Brain microvascular endothelial cell (primary cell): ENCODE measurements at regions not wholly inside any gene's neighbourhood (a gene's known extent, or its start where the extent isn't known, plus 50 kb on each side); places are given as distances from the start of the nearest gene placed in this dataset.

ENCODE experiments used
- DNase-seq: peaks from one replicate; pipeline ENCODE4 v3.0.0-alpha.2; 2020
- H3K27ac ChIP-seq: fragments of 250-450 bp; sonication (Bioruptor Pico); 2 replicates; pipeline ENCODE4 v1.5.1; 2020; ENCODE audit warnings: mild to moderate bottlenecking, moderate library complexity
- H3K27me3 ChIP-seq: fragments of 250-450 bp; sonication (Bioruptor Pico); replicated peaks from 2 replicates; pipeline ENCODE4 v1.5.1; 2020; ENCODE audit warnings: mild to moderate bottlenecking
- H3K36me3 ChIP-seq: fragments of 250-450 bp; sonication (Bioruptor Pico); replicated peaks from 2 replicates; pipeline ENCODE4 v1.5.1; 2020; ENCODE audit warnings: mild to moderate bottlenecking
- H3K4me3 ChIP-seq: 2 replicates; pipeline ENCODE4 v1.5.1; 2011; ENCODE audit warnings: low read depth, mild to moderate bottlenecking, control low read depth, low read length, moderate library complexity
- CTCF ChIP-seq: IDR thresholded peaks from 2 replicates; pipeline ENCODE4 v1.5.1; 2011; ENCODE audit warnings: low read depth, mild to moderate bottlenecking, moderate library complexity, low read length, control low read depth, inconsistent platforms; ENCODE audit errors: missing control alignments
- in situ Hi-C: cut with HindIII; loops from 2 replicates; pipeline ENCODE4 v1.10.0; 2017; ENCODE audit warnings: low sequenced_read_pairs, low pct_ligation_motif_present

- TF ChIP-seq CTCF: no peak
- Histone ChIP-seq H3K4me3 (no peak overlapping the region), H3K27me3 (no peaks in the 10 kb centered on the region), H3K27ac (no peak overlapping the region), H3K36me3 (no peaks in the 10 kb centered on the region)
- DNase-seq: no peak
- in situ Hi-C loops: no loop called here
These were observed 217.6 kb downstream of the NDUFS4 start for GRCh38 chr5:53777864-53778618.

- H3K27me3 ChIP-seq: no peaks in the 10 kb centered on the region
- in situ Hi-C loops: no loop called here
- no peak for TF ChIP-seq CTCF
- H3K4me3 ChIP-seq: no peak overlapping the region
- H3K27ac ChIP-seq: no peak overlapping the region
- no peaks in the 10 kb centered on the region for H3K36me3 ChIP-seq
- DNase-seq: peak; percentile 51
These were observed 219.1 kb downstream of the NDUFS4 start for GRCh38 chr5:53779541-53779981.

DNA sequence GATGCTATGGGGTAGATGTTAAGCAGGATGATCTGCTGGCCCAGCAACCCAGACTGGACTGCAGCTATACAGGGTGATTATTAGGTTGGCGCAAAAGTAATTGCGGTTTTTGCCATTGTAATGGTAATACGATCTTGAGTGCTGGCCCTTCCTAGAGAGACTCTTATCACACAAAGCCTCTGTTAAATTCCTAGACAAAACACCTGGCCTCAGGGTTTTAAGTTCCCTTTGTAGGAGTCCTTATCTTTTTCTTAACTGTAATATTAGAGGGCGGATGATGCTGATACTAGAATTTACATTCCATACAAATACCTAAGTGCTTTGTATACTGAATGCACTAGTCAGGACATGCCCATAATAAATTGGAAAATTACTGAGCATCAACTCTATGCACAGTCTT, 222.2 kb downstream of the NDUFS4 start:
- Histone ChIP-seq H3K27ac (no peak overlapping the region), H3K36me3 (no peaks in the 10 kb centered on the region), H3K27me3 (no peaks in the 10 kb centered on the region), H3K4me3 (no peak overlapping the region)
- DNase-seq: no peak
- TF ChIP-seq CTCF: no peak
- in situ Hi-C loops: no loop called here

- in situ Hi-C loops: no loop called here
- Histone ChIP-seq H3K4me3 (no peak overlapping the region), H3K27ac (no peak overlapping the region), H3K27me3 (no peaks in the 10 kb centered on the region), H3K36me3 (no peaks in the 10 kb centered on the region)
- TF ChIP-seq CTCF: no peak
- no peak for DNase-seq
These were observed 223.3 kb downstream of the NDUFS4 start for GRCh38 chr5:53783624-53784228.

GRCh38 chr5:53784596-53784995, 224.2 kb downstream of the NDUFS4 start:
- Histone ChIP-seq H3K36me3 (no peaks in the 10 kb centered on the region), H3K27me3 (no peaks in the 10 kb centered on the region), H3K4me3 (no peak overlapping the region), H3K27ac (no peak overlapping the region)
- in situ Hi-C loops: no loop called here
- no peak for DNase-seq
- no peak for TF ChIP-seq CTCF

DNA sequence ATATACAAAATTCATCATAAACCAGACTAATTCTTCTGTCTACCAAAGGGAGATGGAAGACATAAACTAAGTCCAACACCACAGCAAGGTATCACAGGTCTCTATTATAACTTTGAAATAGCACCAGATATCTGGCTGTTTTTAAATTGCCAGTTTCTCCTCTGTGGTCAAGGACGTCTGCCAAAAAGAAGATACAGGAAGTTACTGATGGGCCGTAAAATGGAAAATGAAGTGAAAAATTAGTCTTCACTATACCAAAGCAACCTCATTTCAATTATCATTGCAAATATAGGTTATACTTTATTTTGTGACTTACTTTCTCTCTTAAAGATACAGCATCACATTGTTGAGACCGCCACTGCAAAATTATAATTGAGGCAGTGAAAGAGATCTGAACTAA, 225.5 kb downstream of the NDUFS4 start:
- Histone ChIP-seq H3K36me3 (no peaks in the 10 kb centered on the region), H3K4me3 (no peak overlapping the region), H3K27ac (no peak overlapping the region), H3K27me3 (no peaks in the 10 kb centered on the region)
- TF ChIP-seq CTCF: no peak
- DNase-seq: no peak
- in situ Hi-C loops: no loop called here
